Hepatocyte (in vitro differentiated cells): ENCODE measurements at regions not wholly inside any gene's neighbourhood (a gene's known extent, or its start where the extent isn't known, plus 50 kb on each side); places are given as distances from the start of the nearest gene placed in this dataset.
"Not testable (repeated sequence)": the region's sequence is repeated elsewhere in the genome, so short reads cannot be mapped to it uniquely, and the experiment has no call there.

Source experiments
- DNase-seq: peaks from one replicate; pipeline ENCODE4 v3.0.0-alpha.2; 2016; ENCODE audit warnings: low spot score
- H2AFZ ChIP-seq: fragments of 200-600 bp; sonication (generic); 2 replicates; pipeline ENCODE4 v1.6.0; 2016; ENCODE audit warnings: antibody characterized with exemption, mild to moderate bottlenecking
- H3K27ac ChIP-seq: fragments of 200-600 bp; sonication (generic); 2 replicates; pipeline ENCODE4 v1.5.1; 2016; ENCODE audit warnings: mild to moderate bottlenecking
- H3K27me3 ChIP-seq: fragments of 200-600 bp; sonication (generic); 2 replicates; pipeline ENCODE4 v1.6.1; 2016
- H3K36me3 ChIP-seq: fragments of 200-600 bp; sonication (generic); replicated peaks from 2 replicates; pipeline ENCODE4 v1.5.1; 2016; ENCODE audit warnings: low read depth; ENCODE audit not compliant: insufficient read depth
- H3K4me1 ChIP-seq: fragments of 200-600 bp; sonication (generic); 2 replicates; pipeline ENCODE4 v1.5.1; 2016; ENCODE audit warnings: mild to moderate bottlenecking, moderate library complexity; ENCODE audit not compliant: insufficient read depth
- H3K4me2 ChIP-seq: fragments of 200-600 bp; sonication (generic); 2 replicates; pipeline ENCODE4 v1.6.0; 2016
- H3K4me3 ChIP-seq: fragments of 200-600 bp; sonication (generic); 2 replicates; pipeline ENCODE4 v1.5.1; 2016; ENCODE audit warnings: mild to moderate bottlenecking
- H3K79me2 ChIP-seq: fragments of 200-600 bp; sonication (generic); 2 replicates; pipeline ENCODE4 v1.6.0; 2017; ENCODE audit warnings: mild to moderate bottlenecking
- H3K9me2 ChIP-seq: fragments of 200-600 bp; sonication (generic); replicated peaks from 2 replicates; pipeline ENCODE4 v1.6.0; 2017; ENCODE audit warnings: mild to moderate bottlenecking; ENCODE audit not compliant: insufficient read depth
- H3K9me3 ChIP-seq: fragments of 200-600 bp; sonication (generic); 2 replicates; pipeline ENCODE4 v1.5.1; 2016; ENCODE audit warnings: low read depth, mild to moderate bottlenecking
- H4K20me1 ChIP-seq: fragments of 200-600 bp; sonication (generic); 2 replicates; pipeline ENCODE4 v1.6.0; 2016; ENCODE audit warnings: mild to moderate bottlenecking; ENCODE audit not compliant: insufficient read depth, poor library complexity, severe bottlenecking
- CTCF ChIP-seq: fragments of 200-600 bp; sonication (generic); IDR thresholded peaks from 2 replicates; pipeline ENCODE4 v1.5.1; 2016; ENCODE audit warnings: antibody characterized with exemption, mild to moderate bottlenecking; ENCODE audit not compliant: poor library complexity
- EZH2 ChIP-seq: fragments of 200-600 bp; sonication (generic); IDR thresholded peaks from 2 replicates; pipeline ENCODE4 v1.6.1; 2016; ENCODE audit warnings: antibody characterized with exemption, mild to moderate bottlenecking, borderline replicate concordance
- EZH2phosphoT487 ChIP-seq: fragments of 200-600 bp; sonication (generic); IDR thresholded peaks from one replicate; pipeline ENCODE4 v1.6.1; 2018; ENCODE audit warnings: antibody characterized with exemption, mild to moderate bottlenecking, low read depth, moderate library complexity; ENCODE audit not compliant: unreplicated experiment, severe bottlenecking
- WGBS: methylation state at CpG from one replicate; pipeline ENCODE4 v1.1.6; 2016; ENCODE audit warnings: low lambda C conversion rate; ENCODE audit errors: missing lambda C conversion rate; 5-methylcytosine and 5-hydroxymethylcytosine counted together

GRCh38 chr2:210965472-210965871, 409.1 kb downstream of the CPS1 start:
- Histone ChIP-seq H3K79me2 (no peaks in the 10 kb centered on the region), H3K27ac (no peak overlapping the region), H3K4me2 (no peak overlapping the region), H2AFZ (no peak overlapping the region), H4K20me1 (no peaks in the 10 kb centered on the region), H3K4me3 (no peak overlapping the region), H3K9me2 (no peaks in the 10 kb centered on the region), H3K4me1 (no peaks in the 10 kb centered on the region), H3K36me3 (no peaks in the 10 kb centered on the region), H3K9me3 (no peaks in the 10 kb centered on the region), H3K27me3 (no peaks in the 10 kb centered on the region)
- TF ChIP-seq CTCF (no peak), EZH2 (no peak), EZH2phosphoT487 (no peak)
- 78% methylated on average over 3 of the region's 3 CpGs for WGBS
- no peak for DNase-seq

- Histone ChIP-seq H3K4me1 (no peaks in the 10 kb centered on the region), H3K9me3 (no peaks in the 10 kb centered on the region), H3K36me3 (no peaks in the 10 kb centered on the region), H3K4me2 (no peak overlapping the region), H3K27me3 (no peaks in the 10 kb centered on the region), H4K20me1 (no peaks in the 10 kb centered on the region), H3K4me3 (no peak overlapping the region), H2AFZ (no peak overlapping the region), H3K79me2 (no peaks in the 10 kb centered on the region), H3K27ac (no peak overlapping the region), H3K9me2 (no peaks in the 10 kb centered on the region)
- DNase-seq: no peak
- 95% methylated on average over 2 of the region's 2 CpGs for WGBS
- TF ChIP-seq EZH2: no peak
- TF ChIP-seq EZH2phosphoT487: no peak
- TF ChIP-seq CTCF: no peak
Measured at GRCh38 chr2:210966330-210966729, 409.9 kb downstream of the CPS1 start.

- Histone ChIP-seq H2AFZ (no peak overlapping the region), H3K4me3 (no peak overlapping the region), H4K20me1 (no peaks in the 10 kb centered on the region), H3K4me2 (no peak overlapping the region), H3K36me3 (no peaks in the 10 kb centered on the region), H3K27me3 (no peaks in the 10 kb centered on the region), H3K9me3 (no peaks in the 10 kb centered on the region), H3K79me2 (no peaks in the 10 kb centered on the region), H3K9me2 (no peaks in the 10 kb centered on the region), H3K27ac (no peak overlapping the region), H3K4me1 (no peaks in the 10 kb centered on the region)
- TF ChIP-seq EZH2phosphoT487 (no peak), EZH2 (no peak), CTCF (no peak)
- DNase-seq: no peak
- WGBS: 64% methylated on average over 1 of the region's 1 CpG
Measured at GRCh38 chr2:210971431-210971830, 415.0 kb downstream of the CPS1 start.

GRCh38 chr2:210986806-210987205, 430.4 kb downstream of the CPS1 start:
- not testable (repeated sequence) for H3K36me3 ChIP-seq, H3K9me2 ChIP-seq, H3K4me3 ChIP-seq, DNase-seq, H3K79me2 ChIP-seq, H3K4me2 ChIP-seq, H2AFZ ChIP-seq, H3K4me1 ChIP-seq, H3K27me3 ChIP-seq, H3K27ac ChIP-seq, H3K9me3 ChIP-seq, H4K20me1 ChIP-seq
- 78% methylated on average over 5 of the region's 5 CpGs for WGBS
